Eye (tissue), 1 donor: ENCODE measurements at regions not wholly inside any gene's neighbourhood (a gene's known extent, or its start where the extent isn't known, plus 50 kb on each side); places are given as distances from the start of the nearest gene placed in this dataset.

Source experiments
- DNase-seq: peaks from one replicate; pipeline ENCODE4 v3.0.0-alpha.2; 2015

DNA sequence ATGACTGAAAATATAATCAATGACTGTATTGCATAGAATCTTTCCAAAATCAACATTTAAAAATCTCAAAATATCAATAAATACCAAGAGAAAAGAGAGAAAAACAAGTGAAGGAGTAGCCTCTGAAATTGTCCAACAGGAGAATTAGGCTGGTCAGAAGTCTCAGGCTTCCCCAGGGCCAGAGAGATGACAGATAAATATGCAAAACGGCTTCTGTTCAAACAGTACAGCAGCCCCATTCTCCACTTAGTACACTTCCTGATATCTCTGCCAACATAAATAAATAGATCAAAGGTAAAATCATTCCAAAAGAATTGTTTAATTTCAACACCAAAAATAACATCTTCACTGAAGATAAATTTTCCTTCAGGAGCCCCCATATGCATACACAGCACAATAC, 204.7 kb upstream of the GABRA2 start:
- DNase-seq = no peak

DNA sequence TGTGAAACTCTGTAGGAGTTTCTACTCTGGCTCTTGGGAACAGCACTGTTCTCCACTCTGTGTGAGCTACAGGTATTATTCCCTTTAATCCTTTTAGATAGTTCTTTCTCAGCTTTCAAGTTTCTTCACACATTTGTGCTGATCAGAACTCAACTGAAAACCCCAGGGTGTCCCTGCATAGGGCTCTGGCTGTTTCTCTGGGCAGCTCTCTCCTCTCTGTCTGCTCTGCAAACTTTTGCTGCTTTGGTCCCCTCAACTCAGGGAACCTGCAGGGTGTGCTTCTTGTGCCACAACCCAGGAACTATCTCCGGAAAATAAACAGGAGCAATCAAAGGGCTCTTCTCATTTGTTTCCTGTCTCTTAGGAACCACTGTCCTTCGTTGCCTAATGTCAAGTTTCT, 196.6 kb upstream of the GABRA2 start:
- DNase-seq = no peak

DNA sequence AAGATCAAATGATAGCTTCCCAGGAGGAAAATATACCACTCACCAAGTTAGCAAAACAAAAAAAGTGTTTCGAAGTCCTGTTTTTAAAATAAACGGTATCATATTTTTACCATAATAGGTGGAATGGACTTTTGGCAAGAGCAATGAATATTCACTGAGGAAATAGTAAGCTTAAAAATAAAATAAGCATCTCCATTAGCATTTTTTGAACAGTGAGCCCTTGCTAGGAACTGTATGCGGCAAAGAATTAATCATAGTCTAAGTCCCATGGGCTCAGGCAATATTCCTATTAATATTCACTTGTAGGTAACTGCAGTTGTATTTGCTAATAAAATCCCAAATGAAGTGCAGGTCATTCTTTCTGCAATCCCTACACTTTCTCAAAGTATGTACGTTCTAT, 191.7 kb upstream of the GABRA2 start:
- DNase-seq = no peak

DNA sequence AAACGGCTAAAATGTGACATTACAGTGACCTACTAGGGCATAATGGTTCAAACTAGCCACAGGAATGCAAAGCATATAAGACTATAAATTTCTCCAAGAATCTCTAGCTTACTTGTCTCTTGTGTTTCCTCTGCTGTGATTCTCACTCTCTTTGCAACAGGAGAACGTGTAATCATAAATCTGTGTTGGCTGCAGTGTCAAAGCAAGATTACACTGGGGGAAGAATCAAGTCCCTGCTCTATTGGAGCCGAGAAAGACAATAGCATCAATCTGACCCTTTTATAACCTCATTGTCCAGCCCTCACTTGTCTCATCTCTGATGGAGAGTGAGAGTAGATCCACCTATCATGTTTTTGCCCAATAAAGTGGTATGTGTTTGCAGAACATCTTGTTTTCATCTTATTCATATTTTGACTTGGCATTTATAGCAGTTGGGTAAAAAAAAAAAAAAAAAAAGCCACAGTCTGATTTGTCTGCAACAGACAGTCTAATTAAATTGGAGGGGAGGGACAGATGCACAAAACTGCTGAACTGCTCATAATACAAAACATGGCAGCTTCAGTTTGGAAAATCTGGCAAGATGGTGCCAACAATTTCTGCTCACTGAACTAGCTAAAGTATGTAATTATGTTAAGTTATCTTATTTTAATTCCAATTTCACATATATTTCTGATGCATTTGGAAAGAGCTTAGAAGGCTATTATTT, 165.0 kb upstream of the GABRA2 start:
- peak; percentile 28 for DNase-seq

DNA sequence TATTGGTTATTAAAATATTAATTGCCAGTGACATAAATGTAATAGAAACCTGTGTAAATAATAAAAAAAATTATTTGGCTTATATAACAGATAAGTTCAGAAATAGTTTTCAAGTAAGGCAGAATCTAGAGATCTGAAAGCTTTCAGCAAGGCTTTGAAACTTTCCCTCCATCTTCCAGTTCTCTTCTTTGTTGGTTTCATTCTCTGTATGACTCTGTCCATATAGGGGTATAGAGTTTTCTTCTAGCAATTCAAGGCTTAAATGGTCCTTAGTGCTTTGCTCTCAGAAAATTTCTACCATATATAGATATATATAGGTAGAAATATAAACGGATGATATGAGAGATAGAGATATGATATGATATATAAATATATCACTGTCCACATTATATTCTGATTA, 160.5 kb upstream of the GABRA2 start:
- DNase-seq = no peak

DNA sequence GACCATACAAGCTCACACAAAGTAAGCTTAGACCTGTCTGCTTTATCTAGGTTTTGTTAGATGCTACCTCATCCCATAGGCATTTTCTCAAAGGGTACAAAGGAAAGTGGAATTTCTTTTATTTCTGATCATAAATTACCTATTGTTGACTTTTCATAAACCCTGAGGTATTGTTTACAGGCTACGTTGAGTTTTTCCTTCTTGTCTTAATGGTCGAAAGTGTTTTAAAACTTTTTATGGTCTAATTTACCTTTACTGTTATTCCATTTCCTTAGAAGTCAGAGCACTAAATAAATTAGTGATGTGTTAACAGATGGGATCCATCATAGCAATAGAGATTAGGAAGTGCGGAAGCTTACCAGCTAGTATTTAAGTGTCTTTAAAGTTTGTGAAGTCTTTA, 159.2 kb upstream of the GABRA2 start:
- DNase-seq = no peak

DNA sequence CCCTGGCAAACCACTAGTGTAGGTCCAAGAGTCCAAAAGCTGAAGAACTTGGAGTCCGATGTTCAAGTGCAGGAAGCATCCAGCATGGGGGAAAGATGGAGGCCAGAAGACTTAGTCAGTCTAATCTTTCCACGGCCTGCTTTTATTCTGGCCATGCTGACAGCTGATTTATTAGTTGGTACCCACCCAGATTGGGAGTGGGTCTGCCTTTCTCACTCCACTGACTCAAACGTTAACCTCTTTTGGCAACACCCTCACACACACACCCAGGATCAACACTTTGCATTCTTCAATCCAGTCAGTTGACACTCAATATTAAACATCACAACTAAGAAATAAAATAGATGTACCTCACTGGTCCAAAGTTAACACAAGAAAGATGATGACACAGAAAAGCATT, 134.8 kb upstream of the GABRA2 start:
- no peak for DNase-seq

DNA sequence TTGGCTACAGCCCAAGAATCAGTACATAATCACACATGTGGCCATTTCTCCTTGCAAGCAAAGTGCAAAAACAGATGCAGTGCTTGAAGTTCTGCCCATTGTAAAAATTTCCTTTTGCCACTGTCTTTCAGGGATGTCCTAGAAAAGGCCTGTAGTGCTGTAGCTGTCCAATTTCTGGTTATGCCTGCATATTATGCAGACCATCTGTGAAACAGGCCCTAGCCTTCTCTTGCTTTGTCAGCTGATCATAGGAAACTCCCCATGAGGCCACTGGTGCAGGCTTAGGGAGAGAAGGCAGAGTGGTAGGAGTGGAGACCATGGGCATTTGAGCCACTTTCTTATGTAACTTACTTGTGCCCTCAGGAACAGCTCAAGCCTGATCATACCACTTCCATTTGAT, 130.4 kb upstream of the GABRA2 start:
- DNase-seq = no peak

DNA sequence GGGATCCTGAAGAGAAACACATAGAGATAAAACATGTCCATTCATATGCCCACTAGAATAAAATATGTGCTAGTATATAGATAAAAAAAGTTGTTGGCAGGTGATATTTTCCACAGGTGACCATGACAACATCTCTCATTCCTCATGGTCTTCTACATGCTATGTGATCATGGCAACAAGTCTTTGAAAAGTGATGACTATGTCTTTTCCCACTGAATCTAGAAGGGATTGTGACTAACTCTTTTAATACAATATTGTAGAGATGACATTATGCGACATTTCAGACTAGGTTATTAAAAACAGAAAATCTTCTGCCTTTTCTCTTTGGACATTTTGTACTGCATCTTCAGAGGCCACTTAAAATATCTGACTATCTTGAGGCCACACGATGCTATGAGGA, 126.0 kb upstream of the GABRA2 start:
- DNase-seq = no peak

DNA sequence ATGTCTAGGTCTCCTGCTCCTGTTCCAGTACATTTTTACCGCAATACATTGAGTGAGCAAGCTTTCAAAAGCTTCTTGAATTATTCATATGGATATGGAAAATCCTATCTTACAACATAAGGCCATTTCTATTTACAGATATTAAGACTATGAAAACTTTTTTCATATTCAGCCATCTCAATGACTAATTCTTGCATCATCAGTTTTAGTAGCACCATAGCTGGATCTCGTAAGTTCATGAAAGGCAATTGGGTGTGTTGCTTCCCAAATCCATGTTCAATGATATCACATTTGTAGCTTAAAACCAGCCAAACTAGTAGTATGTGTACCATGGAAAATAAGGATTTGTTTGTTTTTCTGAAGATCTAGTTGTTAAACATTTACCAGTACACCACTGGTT, 118.3 kb upstream of the GABRA2 start:
- DNase-seq = peak; percentile 2

DNA sequence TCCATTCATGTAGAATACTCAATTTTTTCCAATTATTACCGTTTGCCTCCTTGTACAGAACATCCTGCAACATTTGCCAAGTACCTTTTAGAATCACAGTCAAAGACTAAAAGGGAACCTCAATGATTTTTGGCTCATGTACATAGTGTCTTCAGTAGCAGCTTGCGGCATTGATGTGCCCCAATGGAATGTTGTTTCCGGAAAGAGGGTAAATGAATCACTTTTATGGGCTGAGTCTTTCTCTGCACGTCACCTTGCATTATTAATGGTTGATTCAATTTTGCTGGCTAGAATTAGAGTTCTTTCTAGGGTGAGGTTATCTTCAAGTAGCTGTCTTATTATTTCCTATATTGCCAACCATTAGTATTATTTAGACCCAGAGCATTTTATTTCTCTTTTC, 116.9 kb upstream of the GABRA2 start:
- peak; percentile 92 for DNase-seq

DNA sequence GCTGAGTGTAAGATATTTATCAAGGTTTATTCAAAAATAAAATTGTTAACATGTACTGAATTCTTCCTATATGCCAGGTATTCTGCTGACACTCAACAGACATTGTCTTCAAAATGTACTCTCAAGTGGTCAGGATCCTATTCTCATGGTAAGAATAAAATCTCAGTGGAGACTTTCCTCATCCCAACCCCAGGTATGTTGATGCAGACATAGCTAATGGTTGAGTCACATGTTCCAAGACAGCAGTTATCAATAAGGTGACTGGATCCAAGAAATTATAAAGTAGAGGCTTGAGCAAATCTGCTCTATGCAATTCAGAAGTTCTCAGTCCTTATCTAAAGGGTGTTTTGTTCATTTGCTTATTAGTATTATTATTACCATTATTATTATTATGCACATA, 115.2 kb upstream of the GABRA2 start:
- DNase-seq = no peak

DNA sequence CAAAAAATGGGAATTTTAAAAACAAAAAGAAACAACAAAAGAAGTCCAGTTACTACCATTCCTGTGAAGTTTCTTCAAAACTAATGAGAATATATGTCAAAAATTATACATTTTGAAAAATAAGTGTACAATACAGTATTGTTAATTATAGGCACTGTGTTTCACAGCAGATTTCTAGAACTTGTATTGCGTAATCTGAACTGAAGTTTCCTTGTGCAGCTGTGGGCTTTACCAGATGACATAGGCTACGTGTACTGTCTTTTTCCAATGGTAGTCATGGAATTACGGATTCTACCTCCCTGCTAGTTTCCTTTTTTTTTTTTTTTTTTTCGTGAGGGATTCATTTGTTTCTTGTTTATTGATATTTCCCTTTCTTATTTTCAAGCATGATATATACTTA, 113.8 kb upstream of the GABRA2 start:
- DNase-seq = no peak

DNA sequence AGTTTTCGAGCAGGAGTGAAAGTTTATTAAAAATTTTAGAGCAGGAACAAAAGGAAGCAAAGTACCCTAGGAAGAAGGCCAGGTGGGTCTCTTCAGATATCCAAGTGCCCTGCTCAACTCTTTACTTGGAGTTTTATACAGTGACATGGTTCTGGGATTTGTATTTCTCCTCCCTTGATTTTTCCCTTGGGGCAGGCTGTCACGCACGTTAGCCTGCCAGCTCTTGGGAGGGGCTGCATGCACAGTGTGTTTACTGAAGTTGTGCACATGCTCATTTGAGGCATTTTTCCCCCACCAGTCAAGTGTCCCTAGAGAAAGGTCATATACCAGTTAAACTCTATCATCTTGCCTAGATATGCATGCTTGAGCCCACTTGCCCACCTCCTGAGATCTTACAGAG, 102.5 kb upstream of the GABRA2 start:
- no peak for DNase-seq

DNA sequence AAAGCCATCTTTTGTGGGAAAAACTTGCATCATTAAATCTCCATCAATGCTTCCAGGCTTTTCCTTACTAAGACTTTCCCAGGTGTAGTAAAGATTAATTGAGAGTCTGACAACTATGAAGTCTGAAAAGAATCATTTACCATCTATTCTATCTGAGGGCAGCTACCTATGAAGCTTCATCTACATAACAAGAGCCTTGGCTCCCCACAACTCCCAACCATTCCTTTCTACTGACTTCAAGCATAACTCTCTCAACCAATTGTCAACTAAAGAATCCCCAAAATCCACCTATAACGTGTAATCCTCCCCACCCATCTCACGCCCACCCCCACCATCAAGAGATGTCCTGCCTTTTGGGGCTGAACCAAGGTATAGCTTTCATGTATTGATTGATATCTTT, 101.5 kb upstream of the GABRA2 start:
- DNase-seq = no peak

DNA sequence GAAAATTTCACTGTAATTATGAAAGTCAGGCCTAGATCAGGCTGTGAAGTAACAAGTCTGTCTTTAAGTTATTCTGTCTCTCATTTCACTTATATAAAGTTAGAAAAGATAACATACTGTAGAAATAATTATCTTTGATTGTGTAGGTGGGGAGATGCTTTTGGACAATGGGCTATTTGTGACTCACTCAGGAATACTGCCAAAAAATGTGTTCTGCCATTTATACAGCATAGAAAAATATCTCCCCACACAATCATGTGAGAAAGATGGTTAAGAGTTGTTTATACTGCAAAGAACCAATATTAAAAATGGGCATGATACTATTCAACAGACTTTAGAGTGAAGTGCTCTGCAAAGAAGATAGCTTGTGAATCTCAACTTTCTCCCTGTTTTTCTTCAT, 95.0 kb upstream of the GABRA2 start:
- no peak for DNase-seq

DNA sequence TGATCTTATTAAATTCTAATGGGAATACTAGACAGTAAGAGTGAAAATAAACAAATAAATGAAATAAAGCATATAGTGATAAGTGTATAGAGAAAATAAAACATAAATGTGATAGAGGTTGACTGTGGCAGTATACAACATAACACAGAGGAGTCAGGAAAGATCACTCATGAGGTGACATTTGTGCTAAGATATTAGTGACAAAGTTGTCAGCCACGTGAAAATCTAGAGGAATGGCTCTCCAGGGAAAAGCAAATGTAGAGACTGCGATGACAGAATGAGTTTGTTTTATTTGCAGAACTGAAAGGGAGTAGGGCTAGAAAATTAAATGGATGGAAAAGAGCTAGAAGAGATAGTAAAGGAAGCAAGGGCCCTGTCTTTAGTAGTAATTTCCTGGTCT, 72.8 kb upstream of the GABRA2 start:
- DNase-seq = peak; percentile 9

DNA sequence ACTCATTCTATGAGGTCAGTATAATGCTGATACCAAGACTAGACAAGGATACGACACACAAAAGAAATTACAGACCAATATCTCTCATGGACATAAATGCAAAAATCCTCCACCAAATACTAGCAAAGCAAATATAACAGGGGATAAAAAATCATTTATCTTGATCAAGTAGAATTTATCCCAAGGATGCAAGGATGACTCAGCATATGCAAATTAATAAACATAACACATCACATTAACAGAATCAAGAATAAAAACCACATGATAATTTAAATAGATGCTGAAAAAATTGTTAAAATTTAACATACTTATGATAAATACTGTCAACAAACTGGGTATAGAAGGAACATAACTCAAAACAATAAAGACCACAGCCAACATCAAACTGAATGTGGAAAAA, 69.4 kb upstream of the GABRA2 start:
- no peak for DNase-seq

DNA sequence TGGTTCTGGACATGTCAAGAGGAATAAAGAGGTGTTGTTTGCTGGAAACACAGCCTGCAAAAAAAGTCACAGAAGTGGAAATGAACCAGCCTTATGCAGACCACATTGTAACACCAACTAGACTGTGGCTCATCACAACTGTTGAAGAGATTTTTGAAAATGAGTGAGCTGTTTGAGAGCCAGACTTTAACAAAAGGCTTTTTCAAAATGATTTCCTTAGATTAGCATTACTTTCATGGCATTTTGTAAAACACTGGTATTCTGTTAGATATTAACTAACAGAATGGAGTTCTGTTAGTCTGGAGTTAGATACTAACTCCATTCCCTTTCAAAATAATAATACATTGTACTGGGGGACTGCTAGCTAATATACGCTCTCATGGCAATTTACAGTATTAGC, 60.6 kb upstream of the GABRA2 start:
- no peak for DNase-seq

DNA sequence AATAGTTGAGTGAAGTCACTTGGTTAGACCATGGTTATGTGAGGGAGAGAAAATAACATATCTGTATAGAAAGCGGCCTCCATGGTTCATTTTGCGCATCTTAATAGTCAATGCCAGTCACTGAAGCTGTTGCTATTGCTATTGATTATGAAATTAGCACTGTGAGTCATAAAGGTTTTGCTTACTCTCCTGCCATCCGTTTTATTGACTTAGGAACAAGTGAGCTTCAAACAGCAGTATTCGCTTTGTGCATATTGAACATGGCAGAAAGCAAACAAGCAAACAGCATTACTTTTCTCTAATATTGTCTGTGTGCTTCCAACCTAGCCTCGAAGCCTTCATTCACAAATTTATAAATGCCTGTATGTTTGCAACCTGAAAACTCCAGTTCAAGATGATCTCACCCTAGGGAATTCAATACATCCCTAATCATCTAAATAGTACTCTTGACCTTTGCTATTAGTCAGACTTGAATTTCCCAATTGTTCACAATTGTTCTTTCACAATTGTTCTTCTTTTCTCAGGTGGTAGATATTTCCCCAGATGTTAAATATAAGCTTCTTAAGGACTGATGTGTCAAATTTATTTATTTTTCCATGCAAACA, 55.9 kb upstream of the GABRA2 start:
- DNase-seq = no peak

DNA sequence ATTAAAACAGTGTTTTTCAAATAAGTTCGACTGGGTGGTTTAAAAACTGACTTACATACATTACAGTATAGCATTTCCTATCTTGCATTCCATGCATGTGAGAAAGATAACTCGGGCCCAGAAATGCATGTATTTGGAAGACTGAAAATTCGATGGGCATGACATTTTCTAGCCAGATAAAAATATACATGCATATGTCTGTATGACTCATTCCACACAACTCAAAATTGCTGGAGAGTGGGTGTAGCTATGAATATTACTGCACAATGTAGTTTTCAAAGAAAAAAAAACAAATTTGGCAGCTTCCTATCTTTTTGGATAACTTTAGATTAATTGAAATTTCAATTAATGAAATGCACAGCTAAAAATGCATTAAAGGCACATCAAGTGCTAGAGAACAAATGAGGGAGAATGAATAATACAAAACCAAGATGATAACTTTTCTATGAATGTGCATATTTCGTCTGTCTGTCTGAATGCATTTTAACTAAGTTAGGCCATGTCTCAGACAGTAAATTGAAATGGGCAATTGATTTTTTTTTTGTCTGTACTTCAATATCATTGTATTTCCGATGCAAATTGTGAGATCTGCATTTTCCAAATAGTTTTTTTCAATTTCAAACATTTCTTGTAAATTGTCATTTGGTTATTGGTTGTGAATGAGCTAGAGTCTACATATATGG, 54.5 kb upstream of the GABRA2 start:
- no peak for DNase-seq

DNA sequence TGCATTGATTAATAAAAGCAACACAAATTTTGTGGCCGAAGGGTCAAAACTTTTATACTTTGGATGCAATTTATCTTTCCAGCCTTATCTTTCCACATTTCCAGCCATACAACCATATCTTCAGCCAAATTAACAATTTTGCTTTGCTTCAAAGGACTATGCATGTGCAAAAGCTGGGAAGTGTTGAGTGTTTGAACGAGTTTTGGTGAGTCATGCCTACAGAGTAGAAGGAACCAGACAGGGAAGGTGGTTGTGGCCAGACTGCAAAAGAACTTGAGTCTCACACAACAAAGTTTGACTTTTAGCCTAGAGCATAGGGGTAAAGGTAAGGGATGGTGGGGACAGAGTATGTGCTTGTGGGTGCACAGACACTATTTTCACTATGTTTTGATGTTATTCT, 53.0 kb upstream of the GABRA2 start:
- no peak for DNase-seq

DNA sequence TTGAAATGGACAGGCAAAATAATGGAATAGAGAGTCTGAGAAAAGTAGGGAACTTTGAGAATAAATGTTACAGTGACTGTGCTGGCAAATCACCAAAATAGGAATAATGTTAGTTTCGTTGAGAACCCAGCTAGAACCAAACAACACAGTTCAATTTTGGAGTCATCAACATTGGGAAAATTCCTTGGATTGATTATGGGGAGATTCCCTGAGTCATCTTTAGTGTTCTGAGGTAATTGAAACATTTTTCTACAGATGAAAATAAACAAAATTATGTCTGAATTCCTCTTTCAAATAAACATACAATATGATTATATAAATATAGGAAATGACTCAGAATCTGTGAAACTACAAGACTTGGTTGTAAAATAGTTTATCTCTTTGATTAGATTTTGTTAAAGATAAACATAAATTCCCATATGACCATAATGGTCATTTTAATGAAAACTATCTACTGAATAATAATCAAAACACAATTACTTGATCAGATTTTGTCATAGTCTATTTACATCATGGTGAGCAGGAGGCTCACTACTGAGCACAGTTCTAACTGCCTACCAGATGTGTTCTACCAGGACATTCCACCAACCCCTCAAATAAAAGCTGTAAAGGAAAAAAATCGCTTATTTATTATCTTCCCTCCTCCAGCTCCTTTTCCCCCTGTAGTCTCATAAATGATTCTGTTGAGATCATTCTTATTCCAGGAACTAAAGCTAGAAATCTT, 51.4 kb upstream of the GABRA2 start:
- no peak for DNase-seq
